ENCODE measurements at regions not wholly inside any gene's neighbourhood (a gene's known extent, or its start where the extent isn't known, plus 50 kb on each side); places are given as distances from the start of the nearest gene placed in this dataset.

GRCh38 chr9:27750566-27750965, 177.3 kb upstream of the C9orf72 start:
- ATAC-seq: no peak
- CTCF ChIA-PET: no interaction called here

GRCh38 chr9:27752069-27752468, 178.8 kb upstream of the C9orf72 start:
- H3K9me3 Mint-ChIP-seq: no peaks in the 10 kb centered on the region
- no peak overlapping the region for H3K27ac Mint-ChIP-seq
- ATAC-seq (no peak), DNase-seq (no peak)
- intact Hi-C loops (cut with micrococcal nuclease): no loop called here
- TF ChIP-seq, protein P1, sequence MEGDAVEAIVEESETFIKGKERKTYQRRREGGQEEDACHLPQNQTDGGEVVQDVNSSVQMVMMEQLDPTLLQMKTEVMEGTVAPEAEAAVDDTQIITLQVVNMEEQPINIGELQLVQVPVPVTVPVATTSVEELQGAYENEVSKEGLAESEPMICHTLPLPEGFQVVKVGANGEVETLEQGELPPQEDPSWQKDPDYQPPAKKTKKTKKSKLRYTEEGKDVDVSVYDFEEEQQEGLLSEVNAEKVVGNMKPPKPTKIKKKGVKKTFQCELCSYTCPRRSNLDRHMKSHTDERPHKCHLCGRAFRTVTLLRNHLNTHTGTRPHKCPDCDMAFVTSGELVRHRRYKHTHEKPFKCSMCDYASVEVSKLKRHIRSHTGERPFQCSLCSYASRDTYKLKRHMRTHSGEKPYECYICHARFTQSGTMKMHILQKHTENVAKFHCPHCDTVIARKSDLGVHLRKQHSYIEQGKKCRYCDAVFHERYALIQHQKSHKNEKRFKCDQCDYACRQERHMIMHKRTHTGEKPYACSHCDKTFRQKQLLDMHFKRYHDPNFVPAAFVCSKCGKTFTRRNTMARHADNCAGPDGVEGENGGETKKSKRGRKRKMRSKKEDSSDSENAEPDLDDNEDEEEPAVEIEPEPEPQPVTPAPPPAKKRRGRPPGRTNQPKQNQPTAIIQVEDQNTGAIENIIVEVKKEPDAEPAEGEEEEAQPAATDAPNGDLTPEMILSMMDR (IDR thresholded peaks at IDR 0.05): no peak
- ChIA-PET CTCF (no interaction called here), POLR2A (no interaction called here)
- no peaks in the 10 kb centered on the region for H3K36me3 Mint-ChIP-seq (ENCODE audit: low read depth)
- peaks cover 12% of the 10 kb centered on the region for H3K27me3 Mint-ChIP-seq
- H3K4me3 Mint-ChIP-seq: no peak overlapping the region
- no peaks in the 10 kb centered on the region for H3K4me1 Mint-ChIP-seq (ENCODE audit: low read depth)

More at GRCh38 chr9:27750566-27750965, 177.3 kb upstream of the C9orf72 start:
- Mint-ChIP-seq H3K36me3 (ENCODE audit: low read depth) (no peaks in the 10 kb centered on the region), H3K9me3 (no peaks in the 10 kb centered on the region), H3K4me3 (no peak overlapping the region), H3K27ac (no peak overlapping the region), H3K4me1 (ENCODE audit: low read depth) (no peaks in the 10 kb centered on the region), H3K27me3 (peaks cover 12% of the 10 kb centered on the region)
- intact Hi-C loops (cut with micrococcal nuclease): no loop called here
- POLR2A ChIA-PET: no interaction called here
- DNase-seq: no peak
- TF ChIP-seq, protein P1 (IDR thresholded peaks at IDR 0.05): no peak

DNA sequence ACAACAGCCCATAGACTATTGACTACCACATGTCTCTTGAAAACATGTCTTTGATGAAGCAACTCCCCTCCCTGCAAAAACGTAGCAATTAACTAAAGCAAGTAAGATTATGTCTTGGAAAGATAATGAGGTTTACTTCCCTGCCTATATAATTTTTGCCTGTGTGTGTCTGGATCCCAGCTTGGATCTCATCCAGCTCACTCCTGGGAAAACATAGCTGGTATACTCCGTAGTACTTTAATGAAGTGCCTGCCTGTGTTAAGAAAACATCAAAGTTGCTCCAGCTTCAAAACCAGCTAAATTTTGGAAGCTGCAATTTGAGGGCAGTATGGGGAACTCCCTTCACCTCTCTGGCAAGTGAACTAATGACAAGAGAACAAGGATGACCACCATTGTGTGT, 182.6 kb upstream of the C9orf72 start:
- Mint-ChIP-seq H3K4me3 (no peak overlapping the region), H3K36me3 (ENCODE audit: low read depth) (no peaks in the 10 kb centered on the region), H3K9me3 (no peaks in the 10 kb centered on the region), H3K4me1 (ENCODE audit: low read depth) (no peaks in the 10 kb centered on the region), H3K27me3 (peaks cover 1% of the 10 kb centered on the region), H3K27ac (no peak overlapping the region)
- TF ChIP-seq, protein P1 (IDR thresholded peaks at IDR 0.05): no peak
- ChIA-PET CTCF (interaction anchor here (2.7 kb wide), 1 partner anchor 9 kb away, joined by 6 read pairs; no protein-coding TSS in a partner anchor), POLR2A (no interaction called here)
- intact Hi-C loops (cut with micrococcal nuclease): no loop called here
- no peak for DNase-seq
- ATAC-seq: no peak

- H3K27ac Mint-ChIP-seq: no peak overlapping the region
- intact Hi-C loops (cut with micrococcal nuclease): no loop called here
- TF ChIP-seq, protein P1 (IDR thresholded peaks at IDR 0.05): no peak
- CTCF ChIA-PET: interaction anchor here (2.7 kb wide), 1 partner anchor 9 kb away, joined by 6 read pairs; no protein-coding TSS in a partner anchor
- no peak for ATAC-seq
- peaks cover 1% of the 10 kb centered on the region for H3K27me3 Mint-ChIP-seq
- H3K4me3 Mint-ChIP-seq: no peak overlapping the region
- POLR2A ChIA-PET: no interaction called here
- no peaks in the 10 kb centered on the region for H3K9me3 Mint-ChIP-seq
- H3K36me3 Mint-ChIP-seq (ENCODE audit: low read depth): no peaks in the 10 kb centered on the region
- no peaks in the 10 kb centered on the region for H3K4me1 Mint-ChIP-seq (ENCODE audit: low read depth)
- no peak for DNase-seq
Measured at GRCh38 chr9:27756418-27756817, 183.1 kb upstream of the C9orf72 start.

DNA sequence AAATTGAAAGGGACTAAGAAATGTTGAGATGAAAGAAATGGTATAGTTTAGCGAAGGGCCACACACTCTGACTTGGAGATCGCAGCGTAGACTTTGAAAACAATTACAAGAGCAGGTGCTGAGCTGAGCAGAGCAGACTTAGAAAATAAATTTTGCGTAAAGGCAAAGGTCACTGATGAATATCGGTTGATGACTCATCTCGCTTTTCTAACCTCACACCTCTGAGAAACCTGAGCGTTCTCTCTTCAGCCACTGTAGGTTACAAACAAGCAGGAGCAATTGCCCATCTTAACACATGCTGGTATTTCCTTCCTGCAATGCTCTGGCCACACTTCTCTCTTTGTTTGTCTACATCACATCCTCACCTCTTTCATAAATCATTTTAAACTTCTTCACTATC, 190.6 kb upstream of the C9orf72 start:
- no peak for ATAC-seq
- Mint-ChIP-seq H3K36me3 (ENCODE audit: low read depth) (no peaks in the 10 kb centered on the region), H3K27ac (no peak overlapping the region), H3K9me3 (no peaks in the 10 kb centered on the region), H3K4me3 (no peak overlapping the region), H3K27me3 (no peaks in the 10 kb centered on the region), H3K4me1 (ENCODE audit: low read depth) (no peaks in the 10 kb centered on the region)
- intact Hi-C loops (cut with micrococcal nuclease): no loop called here
- CTCF ChIA-PET: interaction anchor here (1.0 kb wide), 1 partner anchor 37 kb away, joined by 3 read pairs; no protein-coding TSS in a partner anchor
- TF ChIP-seq, protein P1 (IDR thresholded peaks at IDR 0.05): no peak
- POLR2A ChIA-PET: no interaction called here
- no peak for DNase-seq
